WI38 (cell line): ENCODE measurements at regions not wholly inside any gene's neighbourhood (a gene's known extent, or its start where the extent isn't known, plus 50 kb on each side); places are given as distances from the start of the nearest gene placed in this dataset.

Source experiments
- H3K4me3 ChIP-seq: 2 replicates; pipeline ENCODE4 v1.5.1; 2011; ENCODE audit warnings: low read depth, mild to moderate bottlenecking, control low read depth, low read length
- TF ChIP-seq, protein P1 (sequence below): IDR thresholded peaks from 2 replicates; pipeline ENCODE4 v1.5.1; 2012; ENCODE audit warnings: low read depth, mild to moderate bottlenecking, control low read depth, low read length

DNA sequence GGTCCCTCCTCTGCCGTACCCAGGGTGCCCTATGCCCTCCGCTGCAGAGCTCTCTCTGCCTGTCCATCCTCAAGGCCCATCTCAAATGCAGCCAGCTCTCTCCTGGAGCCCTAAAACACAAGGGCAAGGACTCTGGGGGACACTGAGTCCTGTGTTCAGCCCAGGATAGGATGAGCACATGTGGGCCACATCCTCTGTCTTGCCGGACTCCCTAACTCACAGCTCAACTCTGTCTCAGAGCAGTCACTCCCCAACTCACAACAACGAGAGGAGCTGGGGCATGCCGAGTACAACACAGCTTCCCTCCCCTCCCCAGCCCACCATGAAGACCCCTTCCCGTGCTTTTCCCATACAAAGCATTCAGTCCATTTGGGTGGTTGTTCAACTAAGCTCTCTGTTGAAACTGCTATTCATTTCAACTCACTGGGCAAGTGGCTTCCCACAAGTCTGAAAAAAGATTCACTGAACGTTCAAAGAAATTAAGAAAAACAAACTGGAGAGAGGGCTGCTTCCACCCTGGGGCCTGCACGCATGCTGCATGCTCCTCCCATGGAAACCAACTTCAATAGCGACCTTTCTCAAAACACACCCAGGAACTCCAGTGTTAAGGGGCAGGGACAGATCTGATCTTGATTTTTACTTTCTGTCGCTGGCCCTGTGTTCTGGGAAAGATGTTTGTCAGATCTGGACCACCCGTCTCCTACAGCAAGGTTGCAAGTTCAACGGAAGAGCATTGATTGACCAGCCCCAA lies 124.3 kb upstream of the IGF1R start:
- H3K4me3 ChIP-seq = no peak overlapping the region
- TF ChIP-seq, protein P1, sequence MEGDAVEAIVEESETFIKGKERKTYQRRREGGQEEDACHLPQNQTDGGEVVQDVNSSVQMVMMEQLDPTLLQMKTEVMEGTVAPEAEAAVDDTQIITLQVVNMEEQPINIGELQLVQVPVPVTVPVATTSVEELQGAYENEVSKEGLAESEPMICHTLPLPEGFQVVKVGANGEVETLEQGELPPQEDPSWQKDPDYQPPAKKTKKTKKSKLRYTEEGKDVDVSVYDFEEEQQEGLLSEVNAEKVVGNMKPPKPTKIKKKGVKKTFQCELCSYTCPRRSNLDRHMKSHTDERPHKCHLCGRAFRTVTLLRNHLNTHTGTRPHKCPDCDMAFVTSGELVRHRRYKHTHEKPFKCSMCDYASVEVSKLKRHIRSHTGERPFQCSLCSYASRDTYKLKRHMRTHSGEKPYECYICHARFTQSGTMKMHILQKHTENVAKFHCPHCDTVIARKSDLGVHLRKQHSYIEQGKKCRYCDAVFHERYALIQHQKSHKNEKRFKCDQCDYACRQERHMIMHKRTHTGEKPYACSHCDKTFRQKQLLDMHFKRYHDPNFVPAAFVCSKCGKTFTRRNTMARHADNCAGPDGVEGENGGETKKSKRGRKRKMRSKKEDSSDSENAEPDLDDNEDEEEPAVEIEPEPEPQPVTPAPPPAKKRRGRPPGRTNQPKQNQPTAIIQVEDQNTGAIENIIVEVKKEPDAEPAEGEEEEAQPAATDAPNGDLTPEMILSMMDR = no peak

DNA sequence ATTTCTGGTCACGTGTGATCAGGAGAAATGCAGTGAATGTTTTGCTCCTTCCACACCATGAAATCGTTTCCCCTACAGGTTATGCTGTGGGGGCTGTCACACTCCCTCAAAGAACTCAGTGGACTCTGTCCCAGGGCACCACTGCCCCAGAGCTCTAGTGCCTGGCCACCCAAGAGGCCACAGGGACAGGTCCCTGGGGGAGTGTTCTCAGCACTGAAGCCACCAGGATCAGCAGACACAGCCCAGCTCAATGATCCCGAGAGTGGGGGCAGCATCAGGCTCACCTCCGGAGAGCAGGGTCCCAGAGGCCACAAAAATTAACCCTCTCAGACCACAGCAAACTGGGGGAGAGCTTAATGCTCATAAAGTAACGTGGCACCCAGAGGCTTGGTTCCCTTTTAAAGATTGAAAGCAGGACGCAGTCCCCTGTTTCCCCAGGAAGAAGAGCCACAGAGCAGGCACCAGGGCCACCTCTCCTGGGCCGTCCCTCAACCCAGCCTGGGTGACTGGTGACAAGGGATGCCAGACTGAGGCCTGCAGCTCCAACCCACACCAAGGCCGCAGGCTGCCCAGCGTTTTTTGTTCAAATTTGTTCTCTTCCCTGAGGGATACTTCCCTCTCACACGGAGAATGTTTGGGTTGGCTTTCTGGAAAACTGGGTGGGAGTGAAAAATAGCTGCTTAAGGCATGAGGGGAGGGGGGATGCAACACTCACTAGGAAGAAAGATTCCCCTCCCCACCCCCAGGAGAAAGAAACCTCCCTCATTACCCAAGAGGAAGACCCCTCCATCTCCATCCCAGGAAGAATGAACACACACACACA lies 123.3 kb upstream of the IGF1R start:
- TF ChIP-seq, protein P1 = no peak
- no peak overlapping the region for H3K4me3 ChIP-seq

GRCh38 chr15:98525661-98526001 lies 122.7 kb upstream of the IGF1R start:
- TF ChIP-seq, protein P1 = no peak
- no peak overlapping the region for H3K4me3 ChIP-seq

- no peak overlapping the region for H3K4me3 ChIP-seq
- TF ChIP-seq, protein P1 = no peak
These were observed 122.2 kb upstream of the IGF1R start for GRCh38 chr15:98526094-98526493.

- TF ChIP-seq, protein P1 = no peak
- H3K4me3 ChIP-seq = no peak overlapping the region
These were observed 120.2 kb upstream of the IGF1R start for GRCh38 chr15:98528046-98528725.

DNA sequence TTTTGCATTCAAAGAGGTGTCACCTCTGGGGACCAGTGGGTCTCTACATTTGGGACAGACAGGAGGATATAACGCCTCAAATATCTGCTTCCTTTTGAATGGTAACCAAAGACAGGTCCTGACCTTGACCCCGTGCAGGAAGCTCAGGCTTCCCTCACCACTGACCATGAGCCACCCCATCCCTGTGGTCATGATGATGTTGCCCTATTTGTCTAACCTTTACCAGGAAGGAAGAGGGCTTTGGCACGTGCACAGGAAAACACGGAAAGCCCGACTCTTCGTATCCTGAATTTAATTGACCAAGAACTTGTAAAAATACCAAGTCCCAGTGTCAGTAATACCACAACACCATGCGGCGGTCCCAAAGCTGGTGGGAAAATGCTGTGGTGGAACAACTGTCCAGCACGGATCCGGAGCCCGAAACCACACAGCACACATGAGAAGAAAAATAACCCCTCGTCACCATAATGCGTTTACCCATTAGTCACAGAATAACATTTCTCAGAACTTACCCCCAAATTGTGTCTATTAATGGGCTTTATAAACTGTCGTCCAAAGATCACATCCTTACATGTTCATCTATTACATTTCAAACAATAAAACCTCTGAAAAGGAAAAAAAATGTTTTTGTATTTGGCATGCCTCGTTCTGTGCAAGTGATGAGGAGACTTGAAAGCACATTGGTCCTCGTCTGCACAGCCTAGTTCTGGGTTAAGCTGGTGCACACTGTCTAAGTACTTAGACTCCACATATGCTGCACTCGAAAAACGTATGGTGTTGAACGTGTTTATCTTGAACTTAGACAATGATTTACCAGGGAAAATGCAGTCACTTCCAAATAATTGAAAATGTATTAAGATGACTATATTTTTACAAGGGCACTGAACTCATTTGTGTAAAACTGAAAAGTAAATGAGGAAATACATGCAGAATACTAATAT lies 118.9 kb upstream of the IGF1R start:
- TF ChIP-seq, protein P1 = no peak
- no peak overlapping the region for H3K4me3 ChIP-seq
